Heart right ventricle (tissue), 16 donors: ENCODE measurements at regions not wholly inside any gene's neighbourhood (a gene's known extent, or its start where the extent isn't known, plus 50 kb on each side); places are given as distances from the start of the nearest gene placed in this dataset.

ENCODE experiments used
- ATAC-seq, 8 donors: fragments of 200-7000 bp; cut with Tn5 transposase; one replicate each; pipeline ENCODE4 v1.9.1; 2020; ENCODE audit warnings: mild to moderate bottlenecking in 8 of 8, moderate library complexity in 8 of 8, moderate number of reproducible peaks in 1 of 8
- DNase-seq, 2 donors: peaks; one replicate each; pipeline ENCODE4 v3.0.0-alpha.2; 2020
- H3K27ac ChIP-seq, 10 donors: fragments of 200-600 bp; sonication (generic) in 2 of 10; one replicate each; pipeline versions ENCODE4 v1.5.0 to v1.8.0; 2020 to 2022; ENCODE audit warnings: mild to moderate bottlenecking in 3 of 10
- H3K27me3 ChIP-seq, 7 donors: fragments of 200-600 bp; one replicate each; pipeline ENCODE4 v1.8.0; 2021 to 2022; ENCODE audit warnings: mild to moderate bottlenecking in 2 of 7
- H3K36me3 ChIP-seq, 9 donors: fragments of 200-600 bp; sonication (generic) in 1 of 9; one replicate each; pipeline versions ENCODE4 v1.5.0 to v1.8.0; 2020 to 2022; ENCODE audit warnings: mild to moderate bottlenecking in 2 of 9
- H3K4me1 ChIP-seq, 9 donors: fragments of 200-600 bp; sonication (generic) in 1 of 9; one replicate each; pipeline versions ENCODE4 v1.5.0 to v1.8.0; 2020 to 2022; ENCODE audit warnings: mild to moderate bottlenecking in 4 of 9
- H3K4me3 ChIP-seq, 10 donors: fragments of 200-600 bp; sonication (generic) in 2 of 10; one replicate each; pipeline versions ENCODE4 v1.5.0 to v1.8.0; 2020 to 2022; ENCODE audit warnings: mild to moderate bottlenecking in 7 of 10, moderate library complexity in 2 of 10
- H3K9me3 ChIP-seq, 11 donors: fragments of 200-600 bp in 10 of 11; sonication (generic) in 2 of 11; one replicate each; pipeline versions ENCODE4 v1.5.0 to v1.8.0; 2013 to 2022; ENCODE audit warnings: mild to moderate bottlenecking in 2 of 11, control low read depth in 1 of 11, moderate library complexity in 1 of 11
- WGBS, 2 donors: extraction: QIAGEN DNeasy Blood & Tissue Kit; methylation state at CpG; one replicate each; pipeline ENCODE4 v1.1.7; 2013; ENCODE audit warnings: inconsistent platforms in 1 of 2; 5-methylcytosine and 5-hydroxymethylcytosine counted together
- intact Hi-C, 10 donors: fragments of 100-400 bp; cut with DNase I; formaldehyde crosslinking; loops; one replicate each; pipeline versions ENCODE4 v1.11.1 to v1.14.2; 2022
- TF ChIP-seq, protein P1 (sequence below), 9 donors: fragments of 200-600 bp; sonication (generic) in 2 of 9; IDR thresholded peaks; one replicate each; pipeline versions ENCODE4 v1.5.0 to v1.8.0; 2021 to 2022; ENCODE audit warnings: antibody characterized with exemption in 9 of 9, mild to moderate bottlenecking in 5 of 9, moderate library complexity in 1 of 9
- donor health status: Arrhythmogenic right ventricular cardiomyopathy.
- donor health status: ischemic (EF 13 %, LVEDD 7.1; RV severe dilation, severe dysfunction).
- donor health status: healthy with polysubstance abuse.
- donor health status: DM: no; HTN: yes; CAD: no.
- donor health status: DM: no; HTN: no; CAD: no.
- donor health status: ischemic (EF 25% LVEDD 6.9; RV normal size, moderate dysfunction).
- donor health status: ischemic (EF 25% LVEDD 5.7; RV mildly dilated, moderate dysfunction).
- donor health status: healthy.
- donor health status: DM: yes; HTN: yes; CAD: no.
- donor health status: Ischemic cardiomyopathy.
- donor health status: ischemic (EF 35%, LVEDD 5.7; RV mildly dilated, moderate dysfunction).
- donor health status: nonischemic (EF 11% LVEDD 7.7; RV severe dilation, severe dysfunction).
- donor health status: DM: yes; HTN: yes; CAD: no.
- donor health status: PGD.
- donor health status: ischemic (EF 29% LVEDD 5.4; RV normal size, mild dysfunction).
- donor health status: nonischemic (EF 23%, LVEDD 6.1; RV moderate dilation, normal function).

- Histone ChIP-seq H3K9me3 (peaks cover 0 to 31% (median 4%) of the 10 kb centered on the region in 11 donors), H3K27me3 (no peaks in the 10 kb centered on the region), H3K4me3 (no peak overlapping the region), H3K4me1 (no peaks in the 10 kb centered on the region), H3K27ac (no peak overlapping the region), H3K36me3 (no peaks in the 10 kb centered on the region)
- ATAC-seq: no peak
- WGBS, 2 donors: 64 to 65% methylated on average over 5 of the region's 5 CpGs
- intact Hi-C loops: no loop called here
- no peak for DNase-seq
- TF ChIP-seq, protein P1, sequence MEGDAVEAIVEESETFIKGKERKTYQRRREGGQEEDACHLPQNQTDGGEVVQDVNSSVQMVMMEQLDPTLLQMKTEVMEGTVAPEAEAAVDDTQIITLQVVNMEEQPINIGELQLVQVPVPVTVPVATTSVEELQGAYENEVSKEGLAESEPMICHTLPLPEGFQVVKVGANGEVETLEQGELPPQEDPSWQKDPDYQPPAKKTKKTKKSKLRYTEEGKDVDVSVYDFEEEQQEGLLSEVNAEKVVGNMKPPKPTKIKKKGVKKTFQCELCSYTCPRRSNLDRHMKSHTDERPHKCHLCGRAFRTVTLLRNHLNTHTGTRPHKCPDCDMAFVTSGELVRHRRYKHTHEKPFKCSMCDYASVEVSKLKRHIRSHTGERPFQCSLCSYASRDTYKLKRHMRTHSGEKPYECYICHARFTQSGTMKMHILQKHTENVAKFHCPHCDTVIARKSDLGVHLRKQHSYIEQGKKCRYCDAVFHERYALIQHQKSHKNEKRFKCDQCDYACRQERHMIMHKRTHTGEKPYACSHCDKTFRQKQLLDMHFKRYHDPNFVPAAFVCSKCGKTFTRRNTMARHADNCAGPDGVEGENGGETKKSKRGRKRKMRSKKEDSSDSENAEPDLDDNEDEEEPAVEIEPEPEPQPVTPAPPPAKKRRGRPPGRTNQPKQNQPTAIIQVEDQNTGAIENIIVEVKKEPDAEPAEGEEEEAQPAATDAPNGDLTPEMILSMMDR (IDR thresholded peaks at IDR 0.05): no peak
These were observed 1115.8 kb upstream of the ATXN7L3B start for GRCh38 chr12:73421832-73422231.

DNA sequence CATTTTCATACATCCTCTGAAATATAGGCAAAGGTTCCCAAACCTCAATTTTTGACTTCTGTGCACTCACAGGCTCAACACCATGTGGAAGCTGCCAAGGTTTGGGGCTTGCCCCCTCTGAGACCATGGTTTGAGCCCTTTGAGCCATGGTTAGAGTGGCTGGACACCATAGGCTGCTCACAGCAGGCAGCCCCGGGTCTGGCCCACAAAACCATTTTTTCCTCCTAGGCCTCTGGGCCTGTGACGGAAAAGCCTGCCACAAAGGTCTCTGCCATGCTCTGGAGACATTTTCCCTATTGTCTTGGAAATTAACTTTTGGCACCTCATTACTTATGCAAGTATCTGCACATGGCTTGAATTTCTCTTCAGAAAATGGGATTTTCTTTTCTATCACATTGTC, 1113.2 kb upstream of the ATXN7L3B start:
- H3K27me3 ChIP-seq: no peaks in the 10 kb centered on the region
- DNase-seq: no peak
- H3K36me3 ChIP-seq: no peaks in the 10 kb centered on the region
- H3K4me1 ChIP-seq: no peaks in the 10 kb centered on the region
- WGBS, 2 donors: 74 to 91% methylated on average over 2 of the region's 2 CpGs
- peaks cover 0 to 31% (median 4%) of the 10 kb centered on the region in 11 donors for H3K9me3 ChIP-seq
- intact Hi-C loops: no loop called here
- no peak for ATAC-seq
- H3K4me3 ChIP-seq: no peak overlapping the region
- H3K27ac ChIP-seq: no peak overlapping the region
- TF ChIP-seq, protein P1 (IDR thresholded peaks at IDR 0.05): no peak

DNA sequence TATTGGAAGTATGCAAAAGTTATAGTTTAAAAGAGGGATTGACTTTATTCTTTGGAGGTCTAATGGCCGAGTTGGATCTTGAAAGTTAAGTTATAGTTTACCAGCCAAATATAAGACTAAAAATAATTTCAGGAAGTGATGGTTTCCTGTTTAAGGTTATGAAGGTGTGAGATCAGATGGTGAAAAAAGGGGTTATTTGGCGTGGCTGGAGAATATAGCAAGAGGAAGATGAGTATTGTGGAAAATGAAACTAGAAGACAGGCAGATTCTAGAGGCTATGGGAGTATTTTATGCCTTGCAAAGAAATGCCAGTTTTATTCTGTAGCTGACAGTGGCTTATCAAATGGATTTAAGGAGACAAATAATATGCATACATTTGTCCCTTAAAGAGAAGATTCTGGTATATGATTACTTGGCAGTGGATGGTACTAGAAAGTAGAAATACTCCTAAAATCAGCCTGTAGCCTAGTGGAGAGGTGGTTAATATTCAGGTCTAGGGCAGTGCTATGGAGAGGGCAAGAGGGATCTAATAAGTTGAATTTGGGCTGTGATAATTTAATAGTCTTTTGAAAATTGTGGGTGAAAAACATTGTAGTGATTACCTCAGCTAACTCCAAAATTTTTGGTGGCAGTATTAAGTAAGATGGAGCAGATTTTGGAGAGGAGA, 1091.8 kb upstream of the ATXN7L3B start:
- Histone ChIP-seq H3K4me3 (no peak overlapping the region), H3K9me3 (peaks cover 0 to 3% (median 0%) of the 10 kb centered on the region in 11 donors), H3K36me3 (no peaks in the 10 kb centered on the region), H3K4me1 (no peaks in the 10 kb centered on the region), H3K27me3 (no peaks in the 10 kb centered on the region), H3K27ac (no peak overlapping the region)
- WGBS, 2 donors: 48 to 53% methylated on average over 2 of the region's 2 CpGs
- TF ChIP-seq, protein P1 (IDR thresholded peaks at IDR 0.05): no peak
- intact Hi-C loops: no loop called here
- DNase-seq: no peak
- no peak for ATAC-seq

DNA sequence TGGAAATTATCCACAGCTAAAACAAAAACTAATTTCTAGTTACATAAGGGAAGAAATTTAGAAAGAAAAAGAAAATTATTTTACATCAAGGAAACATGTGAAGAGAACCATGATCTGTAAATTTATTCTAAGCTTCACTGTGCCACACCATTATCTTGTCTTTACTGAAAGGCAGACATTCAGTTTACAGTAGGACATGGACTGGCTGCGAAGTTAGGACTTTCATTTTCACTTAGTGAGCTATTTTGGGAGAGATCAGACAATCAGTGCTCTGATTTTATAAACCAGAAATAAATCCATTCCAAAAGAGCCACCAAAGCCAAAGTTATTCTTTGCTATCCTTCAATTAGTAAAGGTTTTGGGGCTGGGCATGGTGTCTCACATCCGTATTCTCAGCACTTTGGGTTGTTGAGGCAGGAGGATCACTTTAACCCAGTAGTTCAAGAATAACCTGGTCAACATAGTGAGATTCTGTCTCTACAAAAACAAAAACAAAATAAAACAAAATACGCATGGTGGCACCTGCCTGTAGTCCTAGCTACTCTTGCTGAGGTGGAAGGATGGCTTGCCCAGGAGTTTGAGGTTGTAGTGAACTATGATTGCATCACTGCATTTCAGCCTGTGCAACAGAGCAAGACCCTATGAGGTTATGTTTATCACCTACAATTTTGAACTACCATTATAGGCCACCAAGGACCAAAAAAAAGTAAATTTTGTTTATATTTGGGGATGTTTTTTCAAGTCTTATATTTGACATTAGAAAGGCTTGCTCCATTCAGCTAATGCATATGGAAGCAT, 1084.8 kb upstream of the ATXN7L3B start:
- WGBS, 2 donors: 77 to 83% methylated on average over 3 of the region's 3 CpGs

More for the DNA sequence above, 1084.8 kb upstream of the ATXN7L3B start:
- no peak for DNase-seq
- H3K36me3 ChIP-seq: no peaks in the 10 kb centered on the region
- H3K4me1 ChIP-seq: no peaks in the 10 kb centered on the region
- TF ChIP-seq, protein P1 (IDR thresholded peaks at IDR 0.05): no peak
- no peaks in the 10 kb centered on the region for H3K27me3 ChIP-seq
- peaks cover 0 to 5% (median 0%) of the 10 kb centered on the region in 11 donors for H3K9me3 ChIP-seq
- no peak overlapping the region for H3K4me3 ChIP-seq
- ATAC-seq: no peak
- H3K27ac ChIP-seq: no peak overlapping the region
- intact Hi-C loops: no loop called here
